ENCODE measurements at regions not wholly inside any gene's neighbourhood (a gene's known extent, or its start where the extent isn't known, plus 50 kb on each side); places are given as distances from the start of the nearest gene placed in this dataset.
"Not testable (repeated sequence)": the region's sequence is repeated elsewhere in the genome, so short reads cannot be mapped to it uniquely, and the experiment has no call there.

- TF ChIP-seq, protein P1, sequence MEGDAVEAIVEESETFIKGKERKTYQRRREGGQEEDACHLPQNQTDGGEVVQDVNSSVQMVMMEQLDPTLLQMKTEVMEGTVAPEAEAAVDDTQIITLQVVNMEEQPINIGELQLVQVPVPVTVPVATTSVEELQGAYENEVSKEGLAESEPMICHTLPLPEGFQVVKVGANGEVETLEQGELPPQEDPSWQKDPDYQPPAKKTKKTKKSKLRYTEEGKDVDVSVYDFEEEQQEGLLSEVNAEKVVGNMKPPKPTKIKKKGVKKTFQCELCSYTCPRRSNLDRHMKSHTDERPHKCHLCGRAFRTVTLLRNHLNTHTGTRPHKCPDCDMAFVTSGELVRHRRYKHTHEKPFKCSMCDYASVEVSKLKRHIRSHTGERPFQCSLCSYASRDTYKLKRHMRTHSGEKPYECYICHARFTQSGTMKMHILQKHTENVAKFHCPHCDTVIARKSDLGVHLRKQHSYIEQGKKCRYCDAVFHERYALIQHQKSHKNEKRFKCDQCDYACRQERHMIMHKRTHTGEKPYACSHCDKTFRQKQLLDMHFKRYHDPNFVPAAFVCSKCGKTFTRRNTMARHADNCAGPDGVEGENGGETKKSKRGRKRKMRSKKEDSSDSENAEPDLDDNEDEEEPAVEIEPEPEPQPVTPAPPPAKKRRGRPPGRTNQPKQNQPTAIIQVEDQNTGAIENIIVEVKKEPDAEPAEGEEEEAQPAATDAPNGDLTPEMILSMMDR (IDR thresholded peaks at IDR 0.05; ENCODE audit: poor library complexity, severe bottlenecking): not testable (repeated sequence)
- not testable (repeated sequence) for TF ChIP-seq EZH2 (IDR thresholded peaks at IDR 0.05; ENCODE audit: borderline replicate concordance, insufficient read depth, low read length, poor library complexity, severe bottlenecking)
These were observed 153.6 kb upstream of the VKORC1L1 start for GRCh38 chr7:65719123-65719798.

All from neural cell (in vitro differentiated cells).